Transverse colon (tissue), 4 donors: ENCODE measurements at regions not wholly inside any gene's neighbourhood (a gene's known extent, or its start where the extent isn't known, plus 50 kb on each side); places are given as distances from the start of the nearest gene placed in this dataset.

Experiments used
- DNase-seq: peaks from one replicate; pipeline ENCODE4 v3.0.0-alpha.2; 2019
- H3K27ac ChIP-seq, 4 donors: fragments of 200-600 bp; sonication (generic); 2 replicates each; pipeline ENCODE4 v1.5.1; 2016 to 2018; ENCODE audit warnings: inconsistent platforms in 4 of 4
- H3K27me3 ChIP-seq: fragments of 200-600 bp; sonication (generic); 2 replicates; pipeline ENCODE4 v1.5.1; 2017; ENCODE audit warnings: inconsistent platforms
- H3K36me3 ChIP-seq, 4 donors: fragments of 200-600 bp; sonication (generic); 2 replicates each; pipeline ENCODE4 v1.5.1; 2017 to 2019; ENCODE audit warnings: inconsistent platforms in 4 of 4
- H3K4me1 ChIP-seq, 4 donors: fragments of 200-600 bp; sonication (generic); 2 replicates each; pipeline ENCODE4 v1.5.1; 2017 to 2020; ENCODE audit warnings: inconsistent platforms in 4 of 4
- H3K4me3 ChIP-seq, 4 donors: fragments of 200-600 bp; sonication (generic); 1 replicate in 1 of 4; 2 replicates in 3 of 4; pipeline versions ENCODE4 v1.5.1 to v1.6.1; 2017 to 2019; ENCODE audit warnings: inconsistent platforms in 4 of 4
- H3K9me3 ChIP-seq, 2 donors: fragments of 200-600 bp; sonication (generic); 2 replicates each; pipeline ENCODE4 v1.5.1; 2017 to 2019; ENCODE audit warnings: inconsistent platforms in 2 of 2
- EP300 ChIP-seq: sonication (generic); formaldehyde crosslinking; IDR thresholded peaks from one replicate; pipeline ENCODE4 v1.6.1; 2017; ENCODE audit warnings: antibody characterized with exemption, low read depth
- POLR2A ChIP-seq: fragments of 450-650 bp; IDR thresholded peaks from one replicate; pipeline ENCODE4 v1.6.1; 2016; ENCODE audit warnings: antibody characterized with exemption, mild to moderate bottlenecking, moderate library complexity
- POLR2AphosphoS5 ChIP-seq, 3 donors: sonication (generic); formaldehyde crosslinking; IDR thresholded peaks; one replicate each; pipeline ENCODE4 v1.6.1; 2016; ENCODE audit warnings: antibody characterized with exemption in 3 of 3
- WGBS, 2 donors: methylation state at CpG; one replicate each; pipeline ENCODE4 v1.1.5; 2018; ENCODE audit warnings: low coverage in 1 of 2; 5-methylcytosine and 5-hydroxymethylcytosine counted together
- in situ Hi-C, 4 donors: fragments of 200-750 bp; cut with MboI; loops; one replicate each; pipeline versions ENCODE4 v1.15.0 to v1.15.1; 2017; ENCODE audit warnings: low sequenced_read_pairs in 3 of 4, low pct_ligation_motif_present in 1 of 4, low pct_unique_long_range_greater_than_20kb in 1 of 4
- intact Hi-C: fragments of 100-400 bp; cut with DNase I; formaldehyde crosslinking; loops from one replicate; pipeline ENCODE4 v1.15.1; 2023; ENCODE audit warnings: low total_unique reads
- TF ChIP-seq, protein P1 (sequence below), 5 experiments: fragments of 200-600 bp in 3 of 5; fragments of 450-650 bp in 2 of 5; sonication (generic) in 3 of 5; IDR thresholded peaks; 1 replicate in 2 of 5; 2 replicates in 3 of 5; pipeline ENCODE4 v1.5.1; 2016 to 2017; ENCODE audit warnings: antibody characterized with exemption in 5 of 5, inconsistent platforms in 3 of 5, mild to moderate bottlenecking in 2 of 5, moderate library complexity in 1 of 5

- intact Hi-C loops, result no loop called here
- in situ Hi-C loops, result no loop called here
- no peaks in the 10 kb centered on the region for H3K36me3 ChIP-seq
- no peak for TF ChIP-seq POLR2A
- no peak for TF ChIP-seq EP300
- no peak for TF ChIP-seq POLR2AphosphoS5 (IDR thresholded peaks at IDR 0.05)
- TF ChIP-seq, protein P1, sequence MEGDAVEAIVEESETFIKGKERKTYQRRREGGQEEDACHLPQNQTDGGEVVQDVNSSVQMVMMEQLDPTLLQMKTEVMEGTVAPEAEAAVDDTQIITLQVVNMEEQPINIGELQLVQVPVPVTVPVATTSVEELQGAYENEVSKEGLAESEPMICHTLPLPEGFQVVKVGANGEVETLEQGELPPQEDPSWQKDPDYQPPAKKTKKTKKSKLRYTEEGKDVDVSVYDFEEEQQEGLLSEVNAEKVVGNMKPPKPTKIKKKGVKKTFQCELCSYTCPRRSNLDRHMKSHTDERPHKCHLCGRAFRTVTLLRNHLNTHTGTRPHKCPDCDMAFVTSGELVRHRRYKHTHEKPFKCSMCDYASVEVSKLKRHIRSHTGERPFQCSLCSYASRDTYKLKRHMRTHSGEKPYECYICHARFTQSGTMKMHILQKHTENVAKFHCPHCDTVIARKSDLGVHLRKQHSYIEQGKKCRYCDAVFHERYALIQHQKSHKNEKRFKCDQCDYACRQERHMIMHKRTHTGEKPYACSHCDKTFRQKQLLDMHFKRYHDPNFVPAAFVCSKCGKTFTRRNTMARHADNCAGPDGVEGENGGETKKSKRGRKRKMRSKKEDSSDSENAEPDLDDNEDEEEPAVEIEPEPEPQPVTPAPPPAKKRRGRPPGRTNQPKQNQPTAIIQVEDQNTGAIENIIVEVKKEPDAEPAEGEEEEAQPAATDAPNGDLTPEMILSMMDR (IDR thresholded peaks at IDR 0.05), result no peak
- H3K27ac ChIP-seq, result no peak overlapping the region
- H3K4me3 ChIP-seq, result no peak overlapping the region
- no peaks in the 10 kb centered on the region for H3K4me1 ChIP-seq
- H3K9me3 ChIP-seq, result no peaks in the 10 kb centered on the region
- WGBS, 2 donors, result 76 to 95% methylated on average over 2 of the region's 2 CpGs
- H3K27me3 ChIP-seq, result no peaks in the 10 kb centered on the region
- no peak for DNase-seq
These were observed 210.2 kb upstream of the GYPA start for GRCh38 chr4:144350706-144351105.

DNA sequence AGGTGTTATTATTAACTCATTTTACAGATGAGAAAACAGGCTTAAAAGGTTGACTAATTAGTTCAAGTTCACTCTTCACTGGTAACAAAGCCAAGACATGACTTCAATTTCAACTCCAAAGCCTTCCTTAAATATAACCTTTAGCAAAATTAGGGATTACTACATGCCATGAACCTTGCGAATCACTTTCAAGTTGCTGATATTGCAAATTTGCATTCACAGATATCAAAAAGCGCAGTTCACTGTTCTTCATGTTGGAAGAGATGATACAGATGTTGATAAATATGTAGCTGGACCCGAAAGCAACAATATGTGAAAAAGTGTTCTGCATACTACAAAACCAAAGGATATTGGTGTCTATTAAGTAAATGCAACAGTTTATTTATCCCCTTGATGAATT lies 210.8 kb upstream of the GYPA start:
- TF ChIP-seq POLR2AphosphoS5 (IDR thresholded peaks at IDR 0.05) (no peak), POLR2A (no peak), EP300 (no peak)
- TF ChIP-seq, protein P1 (IDR thresholded peaks at IDR 0.05), result no peak
- no peak overlapping the region for H3K27ac ChIP-seq
- H3K4me1 ChIP-seq, result no peaks in the 10 kb centered on the region
- intact Hi-C loops (no loop called here), in situ Hi-C loops (no loop called here)
- H3K4me3 ChIP-seq, result no peak overlapping the region
- no peak for DNase-seq
- H3K9me3 ChIP-seq, result no peaks in the 10 kb centered on the region
- no peaks in the 10 kb centered on the region for H3K27me3 ChIP-seq
- no peaks in the 10 kb centered on the region for H3K36me3 ChIP-seq
- 76 to 78% methylated on average over 3 of the region's 3 CpGs for WGBS, 2 donors

DNA sequence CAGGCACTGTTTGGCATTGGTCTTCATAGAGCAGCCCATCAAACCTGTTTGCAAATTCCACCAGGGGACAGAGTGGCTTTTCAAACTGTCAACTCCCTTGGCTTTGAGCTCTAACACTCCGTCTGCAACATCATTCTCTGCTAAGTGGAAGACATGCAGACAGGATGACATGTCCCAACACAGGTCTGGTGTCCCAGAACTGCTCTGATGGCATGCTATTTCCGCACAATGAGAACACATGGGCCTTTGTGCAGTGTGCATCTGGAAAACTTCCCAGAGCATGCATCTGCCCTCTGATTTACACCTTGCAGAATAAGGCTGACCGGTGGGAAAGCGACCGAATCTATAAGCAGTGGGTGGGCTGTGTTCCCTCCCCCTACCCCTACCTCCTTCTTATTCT lies 212.8 kb upstream of the GYPA start:
- DNase-seq, result no peak
- H3K4me3 ChIP-seq, result no peak overlapping the region
- 45 to 54% methylated on average over 2 to 5 of the region's 5 CpGs for WGBS, 2 donors
- no peak for TF ChIP-seq POLR2A
- TF ChIP-seq EP300, result no peak
- no peak for TF ChIP-seq POLR2AphosphoS5 (IDR thresholded peaks at IDR 0.05)
- TF ChIP-seq, protein P1 (IDR thresholded peaks at IDR 0.05), result no peak
- H3K36me3 ChIP-seq, result no peaks in the 10 kb centered on the region
- H3K27ac ChIP-seq, result no peak overlapping the region
- in situ Hi-C loops, result no loop called here
- H3K27me3 ChIP-seq, result no peaks in the 10 kb centered on the region
- no peaks in the 10 kb centered on the region for H3K4me1 ChIP-seq
- no peaks in the 10 kb centered on the region for H3K9me3 ChIP-seq
- intact Hi-C loops, result no loop called here

DNA sequence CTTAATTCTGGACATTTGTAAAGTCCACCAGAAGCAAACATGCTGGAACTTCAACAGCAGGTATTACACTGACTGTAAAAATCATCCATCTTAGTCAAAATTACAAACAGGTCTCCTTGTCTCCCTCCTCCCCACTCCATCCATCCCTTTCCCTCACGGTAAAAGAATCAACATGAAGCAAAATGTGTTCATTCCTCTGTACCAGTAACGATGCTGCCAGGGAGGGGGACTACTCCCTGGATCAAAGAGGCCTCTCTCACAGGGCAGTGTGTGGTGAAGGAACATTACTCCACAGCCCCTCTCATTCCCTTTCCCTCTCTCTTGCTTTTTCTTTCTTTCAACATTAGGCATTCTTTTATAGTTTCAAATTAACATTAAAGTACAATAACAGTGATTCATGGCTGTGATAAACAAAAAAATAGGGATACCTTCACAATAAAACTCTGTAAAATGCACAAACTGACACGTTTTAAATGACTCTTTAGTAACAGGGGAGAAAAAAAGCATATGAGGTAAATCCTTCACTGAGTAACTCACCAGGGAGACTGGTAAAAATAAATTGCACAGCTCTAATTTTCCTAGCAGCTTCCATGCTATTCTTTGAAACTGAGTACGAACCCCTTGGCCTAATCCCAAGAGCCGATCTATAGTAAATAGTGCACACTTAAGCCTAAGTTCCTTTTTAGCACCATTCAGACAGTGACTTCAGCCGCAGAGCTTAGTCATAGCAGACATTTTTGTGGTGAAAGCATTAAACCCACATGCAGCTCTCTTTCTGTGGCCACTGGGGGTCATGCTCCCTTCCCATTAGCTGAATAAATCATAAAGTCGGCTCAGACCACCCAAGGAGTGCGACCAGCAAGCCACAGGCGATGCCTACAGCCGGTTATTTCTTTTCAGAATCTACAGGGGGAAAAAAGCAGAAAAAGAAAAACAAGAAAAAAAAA lies 215.6 kb upstream of the GYPA start:
- in situ Hi-C loops, result no loop called here
- no peaks in the 10 kb centered on the region for H3K4me1 ChIP-seq
- TF ChIP-seq POLR2A, result no peak
- TF ChIP-seq, protein P1 (IDR thresholded peaks at IDR 0.05), result no peak
- no peak for TF ChIP-seq EP300
- TF ChIP-seq POLR2AphosphoS5 (IDR thresholded peaks at IDR 0.05), result no peak
- H3K9me3 ChIP-seq, result no peaks in the 10 kb centered on the region
- intact Hi-C loops, result no loop called here
- no peaks in the 10 kb centered on the region for H3K27me3 ChIP-seq
- 27 to 35% methylated on average over 9 to 10 of the region's 10 CpGs for WGBS, 2 donors
- DNase-seq, result peak; percentile 11
- H3K27ac ChIP-seq, result no peak overlapping the region
- H3K36me3 ChIP-seq, result no peaks in the 10 kb centered on the region
- H3K4me3 ChIP-seq, result no peak overlapping the region
